ENCODE measurements at regions not wholly inside any gene's neighbourhood (a gene's known extent, or its start where the extent isn't known, plus 50 kb on each side); places are given as distances from the start of the nearest gene placed in this dataset.

GRCh38 chr1:221099747-221100595 is 220.7 kb downstream of the HLX start:
- Histone ChIP-seq H3K27ac (ENCODE audit: low read depth in 2 of 2, low read length in 2 of 2) (no peak overlapping the region), H3K9me3 (ENCODE audit: control insufficient read depth in 2 of 2, low read length in 2 of 2) (no peaks in the 10 kb centered on the region)

GRCh38 chr1:221100611-221101010 is 221.4 kb downstream of the HLX start:
- no peak overlapping the region for H3K4me3 ChIP-seq (ENCODE audit: low read length in 2 of 2)
- H3K36me3 ChIP-seq (ENCODE audit: control insufficient read depth in 2 of 2, insufficient read depth in 2 of 2, low read length in 2 of 2): no peaks in the 10 kb centered on the region
- no peaks in the 10 kb centered on the region for H3K27me3 ChIP-seq (ENCODE audit: control insufficient read depth in 2 of 2, insufficient read depth in 2 of 2, low read length in 2 of 2)
- no peaks in the 10 kb centered on the region for H3K4me1 ChIP-seq (ENCODE audit: control insufficient read depth in 2 of 2, insufficient read depth in 2 of 2, low read length in 2 of 2)
- H3K27ac ChIP-seq (ENCODE audit: low read depth in 2 of 2, low read length in 2 of 2): no peak overlapping the region
- no peaks in the 10 kb centered on the region for H3K9me3 ChIP-seq (ENCODE audit: control insufficient read depth in 2 of 2, low read length in 2 of 2)
- H3K9ac ChIP-seq (ENCODE audit: low read depth in 1 of 2, low read length in 2 of 2): no peak overlapping the region

More at GRCh38 chr1:221099747-221100595, 220.7 kb downstream of the HLX start:
- Histone ChIP-seq H3K36me3 (ENCODE audit: control insufficient read depth in 2 of 2, insufficient read depth in 2 of 2, low read length in 2 of 2) (no peaks in the 10 kb centered on the region), H3K27me3 (ENCODE audit: control insufficient read depth in 2 of 2, insufficient read depth in 2 of 2, low read length in 2 of 2) (no peaks in the 10 kb centered on the region), H3K9ac (ENCODE audit: low read depth in 1 of 2, low read length in 2 of 2) (no peak overlapping the region), H3K4me1 (ENCODE audit: control insufficient read depth in 2 of 2, insufficient read depth in 2 of 2, low read length in 2 of 2) (no peaks in the 10 kb centered on the region), H3K4me3 (ENCODE audit: low read length in 2 of 2) (no peak overlapping the region)

- H3K36me3 ChIP-seq (ENCODE audit: control insufficient read depth in 2 of 2, insufficient read depth in 2 of 2, low read length in 2 of 2): no peaks in the 10 kb centered on the region
- no peak overlapping the region for H3K4me3 ChIP-seq (ENCODE audit: low read length in 2 of 2)
- H3K27ac ChIP-seq (ENCODE audit: low read depth in 2 of 2, low read length in 2 of 2): no peak overlapping the region
- no peaks in the 10 kb centered on the region for H3K4me1 ChIP-seq (ENCODE audit: control insufficient read depth in 2 of 2, insufficient read depth in 2 of 2, low read length in 2 of 2)
- no peaks in the 10 kb centered on the region for H3K27me3 ChIP-seq (ENCODE audit: control insufficient read depth in 2 of 2, insufficient read depth in 2 of 2, low read length in 2 of 2)
- H3K9ac ChIP-seq (ENCODE audit: low read depth in 1 of 2, low read length in 2 of 2): no peak overlapping the region
- no peaks in the 10 kb centered on the region for H3K9me3 ChIP-seq (ENCODE audit: control insufficient read depth in 2 of 2, low read length in 2 of 2)
These were observed 222.8 kb downstream of the HLX start for GRCh38 chr1:221101807-221102605.

GRCh38 chr1:221104596-221104995 is 225.4 kb downstream of the HLX start:
- no peaks in the 10 kb centered on the region for H3K9me3 ChIP-seq (ENCODE audit: control insufficient read depth in 2 of 2, low read length in 2 of 2)
- H3K27ac ChIP-seq (ENCODE audit: low read depth in 2 of 2, low read length in 2 of 2): no peak overlapping the region
- no peak overlapping the region for H3K9ac ChIP-seq (ENCODE audit: low read depth in 1 of 2, low read length in 2 of 2)
- H3K4me3 ChIP-seq (ENCODE audit: low read length in 2 of 2): no peak overlapping the region
- no peaks in the 10 kb centered on the region for H3K4me1 ChIP-seq (ENCODE audit: control insufficient read depth in 2 of 2, insufficient read depth in 2 of 2, low read length in 2 of 2)
- H3K27me3 ChIP-seq (ENCODE audit: control insufficient read depth in 2 of 2, insufficient read depth in 2 of 2, low read length in 2 of 2): no peaks in the 10 kb centered on the region
- H3K36me3 ChIP-seq (ENCODE audit: control insufficient read depth in 2 of 2, insufficient read depth in 2 of 2, low read length in 2 of 2): no peaks in the 10 kb centered on the region

- no peak overlapping the region for H3K4me3 ChIP-seq (ENCODE audit: low read length in 2 of 2)
- no peaks in the 10 kb centered on the region for H3K36me3 ChIP-seq (ENCODE audit: control insufficient read depth in 2 of 2, insufficient read depth in 2 of 2, low read length in 2 of 2)
- no peaks in the 10 kb centered on the region for H3K4me1 ChIP-seq (ENCODE audit: control insufficient read depth in 2 of 2, insufficient read depth in 2 of 2, low read length in 2 of 2)
- H3K27me3 ChIP-seq (ENCODE audit: control insufficient read depth in 2 of 2, insufficient read depth in 2 of 2, low read length in 2 of 2): no peaks in the 10 kb centered on the region
- no peak overlapping the region for H3K9ac ChIP-seq (ENCODE audit: low read depth in 1 of 2, low read length in 2 of 2)
- H3K9me3 ChIP-seq (ENCODE audit: control insufficient read depth in 2 of 2, low read length in 2 of 2): no peaks in the 10 kb centered on the region
- H3K27ac ChIP-seq (ENCODE audit: low read depth in 2 of 2, low read length in 2 of 2): no peak overlapping the region
These were observed 226.3 kb downstream of the HLX start for GRCh38 chr1:221105578-221105977.

GRCh38 chr1:221106616-221107015 is 227.4 kb downstream of the HLX start:
- Histone ChIP-seq H3K4me1 (ENCODE audit: control insufficient read depth in 2 of 2, insufficient read depth in 2 of 2, low read length in 2 of 2) (no peaks in the 10 kb centered on the region), H3K9me3 (ENCODE audit: control insufficient read depth in 2 of 2, low read length in 2 of 2) (no peaks in the 10 kb centered on the region), H3K27me3 (ENCODE audit: control insufficient read depth in 2 of 2, insufficient read depth in 2 of 2, low read length in 2 of 2) (no peaks in the 10 kb centered on the region), H3K9ac (ENCODE audit: low read depth in 1 of 2, low read length in 2 of 2) (no peak overlapping the region), H3K27ac (ENCODE audit: low read depth in 2 of 2, low read length in 2 of 2) (no peak overlapping the region), H3K36me3 (ENCODE audit: control insufficient read depth in 2 of 2, insufficient read depth in 2 of 2, low read length in 2 of 2) (no peaks in the 10 kb centered on the region), H3K4me3 (ENCODE audit: low read length in 2 of 2) (no peak overlapping the region)

GRCh38 chr1:221109930-221110329 is 230.7 kb downstream of the HLX start:
- no peaks in the 10 kb centered on the region for H3K4me1 ChIP-seq (ENCODE audit: control insufficient read depth in 2 of 2, insufficient read depth in 2 of 2, low read length in 2 of 2)
- H3K4me3 ChIP-seq (ENCODE audit: low read length in 2 of 2): no peak overlapping the region
- H3K36me3 ChIP-seq (ENCODE audit: control insufficient read depth in 2 of 2, insufficient read depth in 2 of 2, low read length in 2 of 2): no peaks in the 10 kb centered on the region
- H3K9ac ChIP-seq (ENCODE audit: low read depth in 1 of 2, low read length in 2 of 2): no peak overlapping the region
- H3K27ac ChIP-seq (ENCODE audit: low read depth in 2 of 2, low read length in 2 of 2): no peak overlapping the region
- H3K27me3 ChIP-seq (ENCODE audit: control insufficient read depth in 2 of 2, insufficient read depth in 2 of 2, low read length in 2 of 2): no peaks in the 10 kb centered on the region
- H3K9me3 ChIP-seq (ENCODE audit: control insufficient read depth in 2 of 2, low read length in 2 of 2): no peaks in the 10 kb centered on the region

GRCh38 chr1:221117133-221117532 is 237.9 kb downstream of the HLX start:
- Histone ChIP-seq H3K27ac (ENCODE audit: low read depth in 2 of 2, low read length in 2 of 2) (no peak overlapping the region), H3K9me3 (ENCODE audit: control insufficient read depth in 2 of 2, low read length in 2 of 2) (no peaks in the 10 kb centered on the region), H3K27me3 (ENCODE audit: control insufficient read depth in 2 of 2, insufficient read depth in 2 of 2, low read length in 2 of 2) (no peaks in the 10 kb centered on the region), H3K4me3 (ENCODE audit: low read length in 2 of 2) (no peak overlapping the region), H3K9ac (ENCODE audit: low read depth in 1 of 2, low read length in 2 of 2) (no peak overlapping the region), H3K36me3 (ENCODE audit: control insufficient read depth in 2 of 2, insufficient read depth in 2 of 2, low read length in 2 of 2) (no peaks in the 10 kb centered on the region), H3K4me1 (ENCODE audit: control insufficient read depth in 2 of 2, insufficient read depth in 2 of 2, low read length in 2 of 2) (no peaks in the 10 kb centered on the region)

- Histone ChIP-seq H3K36me3 (ENCODE audit: control insufficient read depth in 2 of 2, insufficient read depth in 2 of 2, low read length in 2 of 2) (no peaks in the 10 kb centered on the region), H3K9ac (ENCODE audit: low read depth in 1 of 2, low read length in 2 of 2) (no peak overlapping the region), H3K27me3 (ENCODE audit: control insufficient read depth in 2 of 2, insufficient read depth in 2 of 2, low read length in 2 of 2) (no peaks in the 10 kb centered on the region)
These were observed 238.3 kb downstream of the HLX start for GRCh38 chr1:221117548-221117951.

GRCh38 chr1:221118176-221118937 is 239.1 kb downstream of the HLX start:
- Histone ChIP-seq H3K9me3 (ENCODE audit: control insufficient read depth in 2 of 2, low read length in 2 of 2) (no peaks in the 10 kb centered on the region), H3K4me1 (ENCODE audit: control insufficient read depth in 2 of 2, insufficient read depth in 2 of 2, low read length in 2 of 2) (no peaks in the 10 kb centered on the region), H3K4me3 (ENCODE audit: low read length in 2 of 2) (no peak overlapping the region), H3K27ac (ENCODE audit: low read depth in 2 of 2, low read length in 2 of 2) (no peak overlapping the region), H3K27me3 (ENCODE audit: control insufficient read depth in 2 of 2, insufficient read depth in 2 of 2, low read length in 2 of 2) (no peaks in the 10 kb centered on the region), H3K36me3 (ENCODE audit: control insufficient read depth in 2 of 2, insufficient read depth in 2 of 2, low read length in 2 of 2) (no peaks in the 10 kb centered on the region), H3K9ac (ENCODE audit: low read depth in 1 of 2, low read length in 2 of 2) (no peak overlapping the region)

More at GRCh38 chr1:221117548-221117951, 238.3 kb downstream of the HLX start:
- Histone ChIP-seq H3K4me3 (ENCODE audit: low read length in 2 of 2) (no peak overlapping the region), H3K4me1 (ENCODE audit: control insufficient read depth in 2 of 2, insufficient read depth in 2 of 2, low read length in 2 of 2) (no peaks in the 10 kb centered on the region), H3K27ac (ENCODE audit: low read depth in 2 of 2, low read length in 2 of 2) (no peak overlapping the region), H3K9me3 (ENCODE audit: control insufficient read depth in 2 of 2, low read length in 2 of 2) (no peaks in the 10 kb centered on the region)
